ENCODE measurements at regions not wholly inside any gene's neighbourhood (a gene's known extent, or its start where the extent isn't known, plus 50 kb on each side); places are given as distances from the start of the nearest gene placed in this dataset.

DNA sequence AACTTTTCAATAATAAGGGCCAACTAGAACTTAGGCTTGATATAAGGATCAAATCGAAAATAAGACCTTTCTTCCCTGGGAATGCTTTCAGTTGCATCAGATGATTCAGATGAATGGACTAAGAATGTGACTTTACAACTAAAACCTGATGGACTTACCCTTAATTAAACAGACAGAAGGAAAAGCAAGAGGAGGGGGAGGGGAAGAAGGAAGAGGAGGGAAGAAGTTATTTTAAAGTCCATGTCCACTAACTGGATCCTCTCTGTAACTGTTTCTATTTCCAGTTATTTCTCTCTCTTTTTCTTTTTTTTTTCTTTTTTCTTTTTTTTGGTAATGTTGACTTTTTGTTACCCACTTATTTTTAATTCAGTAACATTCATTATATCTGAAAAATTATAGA, 486.0 kb downstream of the MAFB start:
- DNase-seq, result no peak

DNA sequence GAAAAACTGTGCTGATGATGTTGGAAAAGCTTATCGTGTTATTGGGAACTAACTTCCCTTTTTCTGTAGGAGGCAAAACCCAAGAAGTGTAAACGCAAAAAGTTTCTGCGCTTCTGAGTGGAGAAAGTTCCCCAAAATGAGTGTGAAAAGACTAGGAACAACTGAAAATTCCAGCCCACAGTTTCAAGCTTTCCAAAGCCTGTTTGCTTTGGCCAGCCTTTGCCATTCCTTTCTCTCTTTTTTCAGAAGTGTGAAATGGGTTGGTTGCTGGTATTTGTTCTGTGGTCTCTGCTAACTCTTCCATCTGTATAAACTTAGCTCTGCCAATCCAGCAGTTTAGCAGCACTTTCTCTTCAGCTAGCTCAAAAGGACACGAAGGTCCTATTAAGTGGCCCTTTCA, 491.3 kb downstream of the MAFB start:
- DNase-seq, result peak; percentile 70

DNA sequence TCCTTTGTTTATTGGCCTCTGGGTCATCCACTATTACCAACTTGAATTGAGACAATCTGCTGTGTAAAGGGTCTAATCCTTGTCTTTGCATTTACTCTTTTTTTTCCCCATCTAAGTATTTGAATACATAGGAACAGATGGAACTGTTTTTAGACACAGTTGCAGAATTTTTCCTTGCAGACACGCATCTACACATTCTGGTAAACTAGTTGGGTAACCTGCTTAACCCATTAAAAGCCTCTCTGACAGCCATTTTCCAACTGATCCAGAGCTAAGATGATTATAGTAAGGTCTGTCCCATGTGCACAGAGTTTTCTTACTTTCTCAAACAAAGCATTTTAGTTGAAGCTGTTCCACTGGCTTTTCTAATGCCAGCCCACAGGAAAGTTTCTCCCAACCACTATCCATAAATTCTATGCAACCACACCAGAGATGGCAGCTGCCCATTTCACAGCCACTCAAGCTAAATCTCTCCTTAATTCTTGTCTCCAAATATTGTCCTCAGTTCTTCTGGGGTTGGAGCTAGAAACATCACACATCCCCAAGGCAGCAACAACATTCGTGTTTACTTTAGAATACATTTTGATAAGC, 492.1 kb downstream of the MAFB start:
- DNase-seq, result peak; percentile 54

DNA sequence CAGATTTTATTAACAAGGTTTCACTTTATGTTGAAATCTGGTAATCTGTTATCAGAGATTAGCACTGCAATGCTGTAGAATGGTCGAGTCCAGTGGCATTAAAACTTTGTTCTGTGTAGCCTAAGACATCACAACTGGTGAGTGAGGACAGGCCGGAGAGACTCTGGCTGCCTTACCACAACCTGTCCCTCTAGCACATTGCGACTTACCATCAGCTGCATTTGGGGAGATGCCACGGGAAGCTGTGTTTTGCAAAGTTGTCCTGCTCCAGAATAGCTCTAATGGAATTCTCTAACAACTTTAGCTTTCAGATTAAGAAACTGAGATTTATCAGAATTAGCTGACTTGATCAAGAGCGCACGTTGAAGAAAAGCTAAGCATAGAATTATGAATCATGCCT, 493.3 kb downstream of the MAFB start:
- DNase-seq, result no peak

DNA sequence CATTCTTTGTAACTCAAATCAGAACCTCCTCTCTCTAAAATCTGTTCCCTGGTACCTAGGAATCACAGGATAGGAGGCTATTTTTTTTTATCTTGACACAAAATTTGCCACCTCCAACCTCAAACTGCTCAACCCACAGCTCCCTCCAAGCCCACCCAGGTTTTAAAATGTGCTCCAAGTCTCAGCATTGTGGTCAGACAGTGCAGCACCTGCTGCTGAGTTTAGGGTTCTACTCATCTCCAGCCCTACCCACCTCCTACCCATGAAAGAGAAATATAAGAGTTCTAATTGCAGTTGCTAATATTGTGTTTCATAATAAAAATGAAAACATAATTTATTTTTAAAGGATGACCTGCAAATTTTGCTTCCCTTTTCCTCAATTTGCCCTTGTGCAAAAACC, 496.5 kb downstream of the MAFB start:
- no peak for DNase-seq

DNA sequence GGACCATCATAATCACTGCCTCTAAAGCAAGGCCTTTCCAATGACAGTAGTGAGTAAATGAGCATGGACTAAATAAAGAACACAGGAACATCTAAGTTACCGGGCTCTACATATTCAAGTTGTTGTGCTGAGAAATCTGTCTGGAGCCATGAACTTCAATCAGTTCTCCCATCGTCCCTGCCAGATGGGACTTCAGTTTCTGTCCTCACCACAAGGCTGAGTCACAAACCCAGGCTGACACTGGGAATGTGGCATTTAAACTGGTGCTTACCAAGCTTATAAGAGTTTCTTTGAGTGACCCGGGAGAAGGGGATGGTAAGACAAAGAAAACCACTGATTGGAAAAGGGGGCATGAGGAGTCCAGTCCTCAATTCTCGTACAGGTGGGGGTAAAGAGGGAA, 497.0 kb downstream of the MAFB start:
- no peak for DNase-seq

DNA sequence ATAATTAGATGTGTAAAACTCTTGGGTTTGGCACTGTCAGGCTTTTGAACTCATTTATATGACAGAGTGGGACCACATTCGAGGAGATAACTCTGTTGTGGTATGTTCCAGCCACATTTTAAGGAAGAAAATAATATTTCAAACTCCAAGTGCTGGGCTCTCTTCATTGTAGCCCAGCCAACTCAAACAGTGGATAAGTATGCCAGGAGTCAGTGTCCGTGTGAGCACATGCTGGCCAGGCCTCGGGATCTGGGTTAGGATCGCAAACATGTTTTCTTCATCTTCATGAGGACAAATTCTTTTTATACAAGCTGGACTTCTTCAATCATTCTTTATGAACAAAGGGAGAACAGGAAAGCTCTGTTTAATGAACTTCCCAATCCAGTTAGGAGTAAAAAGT, 497.5 kb downstream of the MAFB start:
- DNase-seq, result no peak

DNA sequence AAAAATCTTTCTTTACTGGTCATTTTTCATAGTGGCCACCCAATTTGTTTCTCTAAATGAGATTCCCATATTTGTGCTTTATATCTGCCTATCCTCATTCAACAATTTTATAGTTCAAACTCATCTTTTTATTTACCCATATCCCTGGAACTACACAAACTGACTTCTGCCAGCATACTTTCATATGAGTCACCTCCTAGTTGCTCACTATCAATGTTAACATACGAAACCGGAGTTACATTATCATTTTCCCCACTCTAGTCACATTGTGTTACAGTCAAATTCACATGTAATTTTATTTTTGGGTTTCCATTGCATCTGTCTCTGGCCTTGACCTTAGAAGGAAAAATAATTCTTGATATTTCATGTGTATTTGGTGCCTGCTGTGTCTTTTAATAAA, 499.4 kb downstream of the MAFB start:
- DNase-seq, result no peak

DNA sequence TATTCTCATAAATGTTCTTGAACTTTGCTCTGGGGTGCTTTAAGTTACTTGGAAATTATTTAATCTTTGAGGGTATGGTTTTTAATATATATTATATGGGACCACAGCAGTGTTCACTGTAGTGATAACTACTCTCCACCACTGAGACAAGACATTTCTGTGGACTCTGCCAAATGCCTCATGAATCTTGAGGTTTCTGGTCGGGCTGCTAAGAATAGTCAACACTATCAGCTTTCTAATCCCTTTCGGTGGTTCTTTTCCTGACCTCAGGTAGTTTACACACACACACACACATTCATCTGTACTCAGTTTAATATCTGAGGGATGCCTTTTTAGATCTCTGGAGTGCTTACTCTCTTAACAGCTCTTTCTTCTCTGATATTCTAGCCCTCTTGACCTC, 500.7 kb downstream of the MAFB start:
- DNase-seq, result no peak

DNA sequence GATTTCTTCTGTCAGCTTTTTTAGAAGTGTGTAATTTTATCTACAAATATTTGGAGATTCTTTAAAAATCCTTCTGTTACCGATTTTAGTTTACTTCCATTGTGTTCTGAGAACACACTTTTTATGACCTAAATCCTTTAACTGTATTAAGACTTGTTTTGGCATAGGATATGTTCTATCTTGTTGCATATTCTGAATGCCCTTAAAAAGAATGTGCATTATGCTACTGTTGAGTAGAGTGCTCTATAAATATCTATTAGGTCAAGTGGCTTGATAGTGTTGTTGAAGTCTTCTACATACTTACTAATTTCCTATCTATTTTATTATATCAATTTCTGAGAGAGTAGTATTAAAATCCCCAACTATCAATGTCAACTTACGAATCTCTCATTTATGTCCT, 502.2 kb downstream of the MAFB start:
- DNase-seq, result no peak

DNA sequence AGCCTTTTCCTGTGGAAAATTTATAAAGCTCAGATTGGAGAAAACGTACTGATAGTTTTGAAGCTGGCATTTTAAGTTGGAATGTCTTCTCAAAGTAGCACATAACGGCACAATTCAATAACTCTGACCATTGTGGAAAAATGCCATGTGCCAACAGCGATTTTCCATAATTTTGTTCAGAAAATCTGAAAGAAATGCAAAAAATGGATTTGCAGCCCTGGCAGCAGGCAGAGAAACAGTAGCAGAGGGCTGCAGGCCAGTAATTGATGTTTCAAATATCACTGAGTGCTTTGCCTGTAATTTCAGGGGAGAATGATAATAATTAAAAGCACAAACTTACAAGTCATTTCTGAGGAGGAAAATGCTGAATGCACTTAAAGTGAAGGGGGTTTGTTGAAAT, 507.4 kb downstream of the MAFB start:
- peak; percentile 50 for DNase-seq

DNA sequence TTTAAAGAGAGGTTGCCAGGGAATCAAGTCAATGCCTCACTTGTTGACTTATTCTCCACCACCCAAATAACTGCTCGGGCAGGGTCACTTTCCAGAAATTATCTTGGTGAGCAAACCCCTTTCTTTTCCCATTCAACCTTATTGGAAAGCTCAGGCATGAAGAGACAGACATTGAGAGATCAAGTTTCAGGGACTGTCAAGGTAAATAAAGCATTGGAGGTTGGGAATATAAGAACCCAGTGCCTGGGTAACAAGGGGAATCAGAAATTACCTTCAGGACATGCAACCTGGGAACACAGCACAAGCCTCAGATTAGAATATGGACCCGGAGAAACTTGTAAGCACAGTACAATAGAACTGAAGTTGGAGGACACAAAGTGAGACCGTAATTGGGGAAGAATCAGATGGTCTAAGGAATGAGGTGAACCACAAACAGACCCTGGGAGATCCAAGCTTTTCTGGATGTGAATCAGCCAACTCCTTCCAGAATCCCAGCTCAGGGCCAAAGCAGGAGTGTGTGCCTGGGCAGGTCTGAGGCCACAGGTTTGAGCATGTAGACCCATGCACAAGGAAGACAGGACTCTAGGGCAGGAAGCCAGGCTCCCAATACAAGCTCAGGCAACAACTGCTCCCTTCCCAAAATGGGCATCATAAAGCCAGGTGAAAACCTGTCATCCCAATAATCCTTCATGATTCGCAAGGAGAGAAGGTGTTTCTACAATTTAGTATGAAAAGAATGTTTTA, 512.8 kb downstream of the MAFB start:
- no peak for DNase-seq

DNA sequence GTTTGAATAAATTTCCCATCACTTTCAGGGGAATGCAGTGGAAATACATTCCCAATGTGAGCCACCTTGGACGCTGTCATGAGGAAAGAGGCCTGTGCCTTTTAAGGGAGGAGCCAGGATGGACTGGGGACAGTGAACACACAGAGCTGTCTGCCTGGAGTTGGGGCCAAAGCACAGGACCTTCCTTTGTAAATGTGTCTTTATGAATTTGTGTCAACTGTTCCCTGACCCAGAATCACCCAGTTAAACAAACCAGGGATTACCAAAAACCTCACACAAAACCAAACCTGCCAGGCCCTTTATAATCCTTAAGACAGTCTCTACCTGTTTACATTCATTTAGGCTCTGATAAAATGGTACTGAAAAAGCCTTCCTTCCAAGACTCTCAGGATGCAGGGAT, 513.7 kb downstream of the MAFB start:
- no peak for DNase-seq

DNA sequence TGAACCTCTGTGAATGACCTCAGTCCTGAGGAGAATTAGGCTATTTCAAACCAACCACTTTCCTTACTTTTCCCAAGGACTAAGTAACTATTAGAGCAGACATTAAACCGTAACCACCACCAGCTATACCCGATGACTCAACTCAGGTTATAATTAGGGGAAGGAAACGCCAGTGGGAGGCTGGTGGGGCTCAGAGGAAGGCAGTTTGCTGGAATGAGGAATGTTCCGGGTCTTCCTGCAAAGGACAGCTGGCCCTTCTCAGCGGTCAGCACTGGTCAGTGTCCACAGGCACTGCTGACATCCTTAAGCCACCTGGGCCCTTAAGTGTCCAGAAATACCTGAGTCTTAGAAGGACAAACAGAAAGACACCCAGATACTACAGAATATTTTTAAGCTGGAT, 515.2 kb downstream of the MAFB start:
- DNase-seq, result no peak

DNA sequence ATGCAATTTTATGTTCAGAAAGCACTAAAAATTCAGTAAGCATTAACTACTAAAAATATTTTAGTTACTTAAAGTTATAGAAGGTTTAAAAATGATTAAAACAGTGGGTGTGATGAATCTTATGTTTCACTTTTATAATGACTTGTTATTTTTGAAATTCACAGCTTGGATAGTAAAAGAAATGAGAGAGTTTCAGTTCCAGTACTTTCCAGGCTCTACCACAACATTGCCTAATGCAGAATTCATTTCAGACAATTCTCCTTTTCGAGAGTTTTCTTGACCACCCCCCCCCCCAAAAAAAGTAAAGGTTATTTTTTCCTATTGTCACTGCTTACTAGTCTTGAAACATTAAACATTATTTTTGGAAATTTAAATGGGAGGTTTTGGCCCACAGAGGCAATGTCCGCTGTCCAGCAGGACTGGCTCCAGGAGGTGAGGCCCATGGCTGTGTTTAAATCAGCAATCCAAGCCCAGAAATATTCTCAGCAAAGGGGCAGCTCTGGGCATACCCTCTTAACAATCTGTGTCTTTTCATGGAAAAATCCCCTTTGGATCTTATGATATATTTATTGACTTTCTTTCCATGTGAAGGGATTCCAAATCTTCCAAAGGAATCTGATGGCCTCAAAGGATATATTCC, 519.9 kb downstream of the MAFB start:
- DNase-seq, result peak; percentile 51

DNA sequence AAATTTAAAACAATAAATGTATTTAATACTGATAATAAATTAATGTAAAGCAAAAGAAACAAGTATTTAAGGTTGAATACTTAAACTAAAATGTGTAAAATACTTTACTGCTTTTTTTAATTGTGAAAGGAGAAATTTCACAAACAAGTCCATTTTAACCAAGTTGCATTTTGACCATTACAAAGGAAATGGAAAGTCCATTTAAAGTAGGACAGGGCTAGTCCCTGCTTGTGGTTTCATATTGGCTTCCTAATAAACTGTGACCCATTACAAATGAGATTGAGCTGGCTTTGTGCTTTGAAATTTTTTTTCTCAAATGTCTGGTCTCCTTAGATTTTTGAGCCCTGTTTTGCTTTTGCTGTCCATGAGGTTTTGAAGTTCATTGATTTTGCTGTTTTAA, 527.6 kb downstream of the MAFB start:
- no peak for DNase-seq

DNA sequence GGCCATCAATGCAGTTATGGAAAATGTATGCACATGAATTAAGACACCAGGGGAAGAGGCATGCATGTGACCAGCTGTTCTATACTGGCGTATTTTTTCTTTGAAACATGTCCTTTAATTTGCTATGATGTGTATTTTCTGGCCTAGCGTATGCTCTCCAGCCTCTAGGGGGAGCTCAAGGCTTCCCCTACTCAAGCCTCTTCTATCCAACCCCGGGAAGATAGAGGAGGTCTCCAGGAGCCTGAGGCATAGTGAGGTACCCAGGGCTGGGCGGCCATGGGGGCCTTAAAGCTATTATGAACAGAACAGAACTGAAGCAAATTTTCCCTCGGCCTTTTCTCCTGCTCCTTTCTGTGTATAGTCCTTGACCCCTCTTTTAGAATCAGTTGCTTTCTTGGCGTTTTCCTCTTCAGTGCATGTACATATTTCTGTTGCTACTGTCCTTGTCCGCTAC, 528.9 kb downstream of the MAFB start:
- DNase-seq, result peak; percentile 42

DNA sequence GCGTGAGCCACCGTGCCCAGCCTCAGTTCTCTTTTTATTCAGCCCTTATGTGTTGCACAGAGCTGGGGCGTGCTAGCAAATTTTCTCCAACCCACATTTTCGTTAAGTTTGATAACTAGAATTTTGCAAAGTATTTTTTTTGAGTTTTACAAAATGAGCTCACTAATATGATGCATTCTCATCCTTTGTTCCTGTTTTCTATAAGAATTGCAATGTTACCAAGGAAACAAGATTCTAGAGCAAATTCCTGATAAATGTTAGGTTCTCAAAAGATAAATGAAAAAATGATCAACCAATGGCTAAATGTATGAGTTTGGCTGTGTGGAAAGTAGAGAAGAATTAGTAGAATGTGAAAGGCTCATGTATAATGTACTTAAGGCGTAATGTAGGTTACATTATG, 529.8 kb downstream of the MAFB start:
- DNase-seq, result no peak

DNA sequence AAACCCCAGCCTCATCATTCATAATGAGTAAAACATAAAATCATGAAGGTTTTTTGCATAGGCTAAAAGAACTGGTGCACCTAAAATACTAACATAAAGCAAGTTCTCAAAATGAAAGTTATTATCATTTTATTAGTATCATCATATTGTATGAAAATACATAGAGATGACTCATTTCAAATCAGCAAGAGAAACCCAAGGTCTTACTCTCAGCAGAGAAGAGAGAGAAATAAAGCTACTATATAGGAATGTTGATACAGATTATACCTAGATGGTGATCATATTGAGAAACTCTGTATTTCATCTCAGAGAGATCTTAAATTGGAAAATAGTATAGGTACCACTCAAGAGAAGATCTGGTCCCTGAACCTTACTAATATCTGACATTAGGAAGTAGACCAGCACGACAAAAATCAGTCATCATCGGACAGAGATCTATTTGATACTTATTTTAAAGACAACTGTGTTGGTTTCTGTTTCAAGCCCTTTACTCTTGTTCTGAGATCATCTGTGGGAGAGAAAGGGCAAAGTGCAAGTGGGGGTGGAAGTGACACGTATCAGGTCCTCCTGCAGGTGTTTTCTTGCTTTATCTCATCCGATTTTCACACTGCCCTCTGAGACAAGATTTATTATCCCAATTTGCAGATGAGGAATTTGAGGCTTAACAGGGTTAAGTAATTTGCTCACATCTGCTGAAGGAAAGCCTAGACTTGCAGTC, 532.3 kb downstream of the MAFB start:
- no peak for DNase-seq

DNA sequence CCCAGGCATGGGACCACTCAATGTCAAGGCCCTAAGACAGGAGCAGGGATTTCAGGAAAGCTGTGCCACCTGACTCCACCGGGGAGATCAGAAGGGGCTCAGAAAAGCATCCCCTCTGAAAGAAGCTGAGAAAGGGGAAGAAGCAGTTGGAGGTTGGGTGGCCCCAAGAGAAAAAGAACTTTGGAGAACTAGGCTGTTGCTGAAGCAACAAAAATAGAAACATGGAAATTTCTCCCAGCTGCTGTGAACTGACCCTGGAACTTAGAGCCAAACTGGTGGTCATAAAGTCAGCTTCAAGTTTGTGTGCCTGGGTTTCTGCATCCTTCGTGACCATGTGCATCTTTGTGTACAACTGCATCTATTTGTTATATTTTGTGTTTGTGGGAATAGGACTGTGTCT, 534.5 kb downstream of the MAFB start:
- DNase-seq, result peak; percentile 28

DNA sequence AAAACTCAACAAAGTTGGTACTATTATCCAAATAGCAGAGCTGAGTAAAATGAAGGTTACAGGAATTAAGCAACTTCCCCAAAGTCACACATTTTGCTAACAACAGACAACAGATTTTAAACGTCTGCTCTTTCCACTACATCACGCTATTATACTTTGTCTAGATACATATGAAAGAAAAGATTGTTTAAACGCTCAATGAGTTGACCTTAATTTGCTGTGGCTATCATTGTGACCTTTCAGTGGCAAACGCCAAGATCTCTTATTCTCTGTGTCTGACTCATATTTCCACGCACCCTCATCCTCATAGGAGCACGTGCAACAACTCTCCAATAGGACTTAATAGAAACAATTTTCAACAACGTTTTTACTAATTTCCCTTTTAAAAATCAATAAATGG, 540.1 kb downstream of the MAFB start:
- no peak for DNase-seq

DNA sequence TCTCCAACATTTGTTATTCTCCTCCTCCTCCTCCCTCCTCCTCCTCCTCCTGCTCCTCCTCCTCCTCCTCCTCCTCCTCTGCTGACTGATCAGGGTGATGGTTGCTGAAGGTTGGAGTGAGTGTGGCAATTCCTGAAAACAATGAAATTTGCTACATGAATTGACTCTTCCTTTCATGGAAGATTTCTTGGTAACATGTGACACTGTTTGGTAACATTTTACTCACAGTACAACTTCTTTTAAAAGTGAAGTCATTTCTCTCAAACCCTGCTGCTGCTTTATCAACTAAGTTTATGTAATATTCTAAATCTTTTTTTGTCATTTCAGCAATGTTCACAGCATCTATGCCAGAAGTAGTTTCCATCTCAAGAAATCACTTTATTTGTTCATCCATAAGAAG, 543.0 kb downstream of the MAFB start:
- no peak for DNase-seq

DNA sequence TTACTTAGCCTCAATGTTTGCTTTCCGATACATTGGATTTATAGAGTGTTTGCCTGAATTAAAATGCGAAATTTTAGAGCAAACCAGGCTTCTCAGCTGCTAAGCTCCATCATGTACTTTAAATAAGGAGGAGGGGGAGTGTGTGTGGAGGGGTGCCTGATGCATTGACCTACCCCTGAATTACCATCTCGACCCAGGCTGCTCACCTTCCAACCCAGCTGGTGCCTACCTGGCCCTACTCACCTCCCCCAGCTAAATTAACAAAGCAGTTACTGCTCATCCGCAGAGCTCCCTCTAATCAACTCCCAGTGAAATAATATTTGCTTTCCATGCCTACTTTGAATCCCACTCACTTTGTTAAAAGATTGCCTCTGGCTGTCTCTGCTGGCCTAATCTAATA, 544.5 kb downstream of the MAFB start:
- DNase-seq, result no peak

DNA sequence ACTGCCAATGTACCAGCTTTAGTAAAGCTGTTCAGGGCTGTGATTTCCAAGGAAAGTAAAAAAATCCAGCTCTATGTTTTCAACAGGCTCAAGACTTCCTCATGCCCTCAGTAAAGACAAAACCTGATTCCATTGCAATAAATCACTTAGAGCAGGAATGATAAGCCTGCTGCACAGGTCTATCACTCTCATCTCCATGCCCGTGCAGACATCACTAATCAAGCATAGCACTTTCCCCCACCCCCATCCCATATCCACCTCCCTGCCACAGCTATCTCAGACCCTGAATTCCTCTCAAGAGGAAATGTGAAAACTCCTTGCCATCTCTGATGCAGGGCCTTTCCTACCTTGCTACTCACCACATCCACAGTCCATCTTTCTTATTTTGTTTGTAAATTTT, 554.9 kb downstream of the MAFB start:
- DNase-seq, result no peak

Data from femur (tissue), 1 donor.